ENCODE measurements at regions not wholly inside any gene's neighbourhood (a gene's known extent, or its start where the extent isn't known, plus 50 kb on each side); places are given as distances from the start of the nearest gene placed in this dataset.

DNA sequence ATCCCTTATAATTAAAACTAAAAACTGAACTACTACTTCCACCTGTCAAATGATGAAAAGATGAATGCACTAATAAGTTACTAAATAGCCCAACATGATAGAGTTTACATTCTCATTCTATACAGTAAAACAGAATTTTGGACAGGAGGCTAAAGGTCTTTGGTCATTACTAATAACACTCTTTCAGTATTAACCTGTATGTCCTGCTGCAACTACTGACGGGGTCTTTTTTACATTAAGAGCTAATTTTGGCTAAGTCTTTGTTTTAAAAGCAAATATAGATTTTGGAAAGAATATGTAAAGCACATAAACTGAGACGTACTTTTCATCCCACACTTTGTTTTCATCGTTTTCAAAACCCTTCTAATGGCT is 175.4 kb upstream of the CDKN3 start:
- TF ChIP-seq, protein P1, sequence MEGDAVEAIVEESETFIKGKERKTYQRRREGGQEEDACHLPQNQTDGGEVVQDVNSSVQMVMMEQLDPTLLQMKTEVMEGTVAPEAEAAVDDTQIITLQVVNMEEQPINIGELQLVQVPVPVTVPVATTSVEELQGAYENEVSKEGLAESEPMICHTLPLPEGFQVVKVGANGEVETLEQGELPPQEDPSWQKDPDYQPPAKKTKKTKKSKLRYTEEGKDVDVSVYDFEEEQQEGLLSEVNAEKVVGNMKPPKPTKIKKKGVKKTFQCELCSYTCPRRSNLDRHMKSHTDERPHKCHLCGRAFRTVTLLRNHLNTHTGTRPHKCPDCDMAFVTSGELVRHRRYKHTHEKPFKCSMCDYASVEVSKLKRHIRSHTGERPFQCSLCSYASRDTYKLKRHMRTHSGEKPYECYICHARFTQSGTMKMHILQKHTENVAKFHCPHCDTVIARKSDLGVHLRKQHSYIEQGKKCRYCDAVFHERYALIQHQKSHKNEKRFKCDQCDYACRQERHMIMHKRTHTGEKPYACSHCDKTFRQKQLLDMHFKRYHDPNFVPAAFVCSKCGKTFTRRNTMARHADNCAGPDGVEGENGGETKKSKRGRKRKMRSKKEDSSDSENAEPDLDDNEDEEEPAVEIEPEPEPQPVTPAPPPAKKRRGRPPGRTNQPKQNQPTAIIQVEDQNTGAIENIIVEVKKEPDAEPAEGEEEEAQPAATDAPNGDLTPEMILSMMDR (IDR thresholded peaks at IDR 0.05), result no peak
- ATAC-seq (ENCODE audit: low read depth) (no peak), DNase-seq (no peak)
- Mint-ChIP-seq H3K36me3 (ENCODE audit: low read depth) (no peaks in the 10 kb centered on the region), H3K9me3 (no peaks in the 10 kb centered on the region), H3K4me1 (peaks cover 14% of the 10 kb centered on the region), H3K4me3 (no peak overlapping the region), H3K27ac (no peak overlapping the region), H3K27me3 (peaks cover 46% of the 10 kb centered on the region)
- intact Hi-C loops (cut with micrococcal nuclease), result no loop called here
- POLR2A ChIA-PET, result interaction anchor here (0.6 to 0.7 kb wide), 2 partner anchors 27 to 174 kb away, joined by 3 to 8 read pairs; no protein-coding TSS in a partner anchor
- CTCF ChIA-PET, result no interaction called here

DNA sequence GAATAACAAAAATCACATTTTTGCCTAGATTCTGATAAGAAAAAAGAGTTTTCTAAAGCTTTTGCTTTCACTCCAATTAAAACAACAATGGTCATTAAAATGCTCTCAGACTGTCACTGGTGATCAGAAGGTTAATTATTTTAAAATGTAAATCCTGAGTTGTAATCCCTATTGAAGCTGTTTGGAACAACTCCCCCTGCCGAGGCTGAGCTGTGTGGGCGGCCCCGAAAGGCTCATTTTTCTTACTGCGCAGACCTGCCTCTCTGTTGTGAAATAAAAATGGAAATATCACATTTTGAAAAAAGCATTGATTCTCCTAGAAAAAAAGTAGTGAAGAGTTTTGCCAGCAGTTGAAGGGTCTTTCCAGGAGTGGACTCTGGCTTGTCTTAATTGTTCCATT is 174.8 kb upstream of the CDKN3 start:
- no peaks in the 10 kb centered on the region for H3K9me3 Mint-ChIP-seq
- ATAC-seq (ENCODE audit: low read depth) (no peak), DNase-seq (no peak)
- TF ChIP-seq, protein P1 (IDR thresholded peaks at IDR 0.05), result no peak
- peaks cover 14% of the 10 kb centered on the region for H3K4me1 Mint-ChIP-seq
- no peaks in the 10 kb centered on the region for H3K36me3 Mint-ChIP-seq (ENCODE audit: low read depth)
- H3K4me3 Mint-ChIP-seq, result no peak overlapping the region
- ChIA-PET POLR2A (interaction anchor here (0.6 to 0.7 kb wide), 2 partner anchors 27 to 174 kb away, joined by 3 to 8 read pairs; no protein-coding TSS in a partner anchor), CTCF (no interaction called here)
- intact Hi-C loops (cut with micrococcal nuclease), result no loop called here
- H3K27ac Mint-ChIP-seq, result no peak overlapping the region
- peaks cover 46% of the 10 kb centered on the region for H3K27me3 Mint-ChIP-seq

DNA sequence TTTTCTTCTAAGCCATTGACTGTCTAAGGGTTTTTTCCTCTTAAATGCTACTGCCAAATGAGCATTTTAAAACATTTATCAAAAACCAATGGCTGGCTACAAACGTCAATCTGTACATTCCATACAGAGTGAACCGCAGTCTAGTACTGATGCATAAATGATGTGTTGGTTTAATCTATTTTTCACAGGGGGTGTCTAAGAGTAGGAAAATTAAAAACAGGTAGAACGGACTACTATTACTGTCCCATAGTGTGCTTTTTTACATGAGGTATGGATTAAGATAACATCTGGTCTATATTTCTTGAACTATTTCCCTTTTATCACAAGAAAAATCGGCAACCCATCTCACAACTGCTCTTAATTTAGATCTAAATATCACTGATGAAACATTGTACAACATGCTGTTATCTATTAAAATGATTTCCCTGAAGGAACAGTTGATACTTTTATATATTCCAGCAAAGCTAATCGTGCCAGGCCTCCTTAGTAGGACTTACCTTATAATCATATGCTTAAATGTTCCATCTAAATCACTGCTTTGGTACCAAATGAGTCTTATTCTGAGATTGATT is 172.9 kb upstream of the CDKN3 start:
- intact Hi-C loops (cut with micrococcal nuclease), result no loop called here
- H3K4me3 Mint-ChIP-seq, result no peak overlapping the region
- H3K36me3 Mint-ChIP-seq (ENCODE audit: low read depth), result no peaks in the 10 kb centered on the region
- no peaks in the 10 kb centered on the region for H3K9me3 Mint-ChIP-seq
- TF ChIP-seq, protein P1 (IDR thresholded peaks at IDR 0.05), result no peak
- DNase-seq (no peak), ATAC-seq (ENCODE audit: low read depth) (no peak)
- ChIA-PET CTCF (no interaction called here), POLR2A (no interaction called here)
- H3K27me3 Mint-ChIP-seq, result peaks cover 39% of the 10 kb centered on the region
- H3K27ac Mint-ChIP-seq, result no peak overlapping the region
- H3K4me1 Mint-ChIP-seq, result peaks cover 14% of the 10 kb centered on the region

DNA sequence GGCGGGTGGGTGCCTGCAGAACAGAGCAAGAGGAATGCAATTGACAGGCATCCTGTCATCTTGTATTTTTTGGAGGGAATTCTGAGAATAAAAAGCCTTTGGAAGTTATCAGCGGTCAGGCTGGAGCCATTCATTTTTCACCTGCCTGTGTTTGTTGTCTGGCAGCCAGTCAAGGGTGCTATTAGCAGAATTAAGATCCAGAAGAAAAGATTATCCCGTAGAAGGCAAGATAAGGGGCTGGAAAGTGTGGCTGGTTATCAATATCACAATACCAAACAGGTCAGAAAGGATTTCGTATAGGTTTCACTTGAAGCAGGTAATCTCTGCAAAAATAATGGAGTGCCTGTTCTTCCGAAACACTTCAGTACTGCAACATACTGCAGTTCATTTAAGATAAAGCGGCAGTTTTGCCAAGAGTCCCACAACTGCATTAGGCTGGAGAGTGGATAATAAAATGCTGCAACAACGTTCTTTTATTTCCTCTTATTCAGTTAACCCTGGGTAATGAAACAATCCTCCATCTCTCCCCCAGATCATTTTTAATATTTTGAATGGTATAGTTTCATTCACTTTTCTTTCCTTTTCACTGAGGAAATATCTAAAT is 171.2 kb upstream of the CDKN3 start:
- H3K4me3 Mint-ChIP-seq, result no peak overlapping the region

DNA sequence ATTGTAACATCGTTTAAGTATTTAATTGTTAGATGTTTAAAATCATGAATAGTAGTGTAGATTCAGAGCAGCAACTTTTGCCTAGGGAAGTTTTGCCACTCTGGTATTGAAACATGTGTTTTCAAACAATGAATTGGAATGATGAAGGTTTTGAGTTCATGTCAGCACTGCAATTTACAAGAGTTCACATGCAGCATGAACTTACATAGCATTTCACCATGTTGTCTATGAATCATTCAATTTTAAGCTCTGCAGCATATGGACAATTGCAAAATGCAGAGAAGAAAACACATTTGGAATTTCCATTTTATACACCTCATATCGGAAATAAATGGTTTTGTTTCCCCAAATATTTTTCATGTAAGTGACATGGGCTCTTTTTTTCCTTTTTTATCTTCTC is 170.7 kb upstream of the CDKN3 start:
- ATAC-seq (ENCODE audit: low read depth), result no peak
- peaks cover 23% of the 10 kb centered on the region for H3K27me3 Mint-ChIP-seq
- DNase-seq, result no peak
- H3K36me3 Mint-ChIP-seq (ENCODE audit: low read depth), result no peaks in the 10 kb centered on the region
- no peaks in the 10 kb centered on the region for H3K9me3 Mint-ChIP-seq
- H3K4me3 Mint-ChIP-seq, result no peak overlapping the region
- intact Hi-C loops (cut with micrococcal nuclease), result no loop called here
- ChIA-PET POLR2A (no interaction called here), CTCF (no interaction called here)
- no peaks in the 10 kb centered on the region for H3K4me1 Mint-ChIP-seq
- H3K27ac Mint-ChIP-seq, result no peak overlapping the region
- TF ChIP-seq, protein P1 (IDR thresholded peaks at IDR 0.05), result no peak

More for the DNA sequence above, 171.2 kb upstream of the CDKN3 start:
- intact Hi-C loops (cut with micrococcal nuclease), result no loop called here
- peaks cover 29% of the 10 kb centered on the region for H3K27me3 Mint-ChIP-seq
- POLR2A ChIA-PET, result no interaction called here
- ATAC-seq (ENCODE audit: low read depth), result no peak
- DNase-seq, result no peak
- H3K9me3 Mint-ChIP-seq, result no peaks in the 10 kb centered on the region
- no peak overlapping the region for H3K27ac Mint-ChIP-seq
- H3K4me1 Mint-ChIP-seq, result no peaks in the 10 kb centered on the region
- H3K36me3 Mint-ChIP-seq (ENCODE audit: low read depth), result no peaks in the 10 kb centered on the region
- TF ChIP-seq, protein P1 (IDR thresholded peaks at IDR 0.05), result no peak
- CTCF ChIA-PET, result no interaction called here
